A549 (cell line): ENCODE measurements at regions not wholly inside any gene's neighbourhood (a gene's known extent, or its start where the extent isn't known, plus 50 kb on each side); places are given as distances from the start of the nearest gene placed in this dataset.

Experiments used
- ATAC-seq, 2 experiments: fragments of 200-7000 bp in 1 of 2; fragments of >200 bp in 1 of 2; cut with Nextera tagmentation in 1 of 2; cut with Tn5 transposase in 1 of 2; 3 replicates each; pipeline versions ENCODE4 v1.8.0 to v1.9.1; 2018 to 2020; ENCODE audit warnings: mild to moderate bottlenecking in 1 of 2, moderate library complexity in 1 of 2
- CTCF ChIA-PET: fragments of 300-600 bp; sonication (Branson Sonifier 250); formaldehyde crosslinking; extraction: SDS; loops from one replicate; lab custom pipeline; 2021; ENCODE audit warnings: antibody characterized with exemption, inconsistent platforms; lab: Yijun Ruan, JAX
- POLR2A ChIA-PET: fragments of 350-600 bp; formaldehyde crosslinking; extraction: SDS; loops from one replicate; lab custom pipeline; 2021; ENCODE audit warnings: antibody characterized with exemption, inconsistent platforms; lab: Yijun Ruan, JAX
- DNase-seq, 2 experiments: peaks; one replicate each; pipeline versions ENCODE4 v3.0.0 to v3.0.0-alpha.2; 2011 to 2016; ENCODE audit warnings: low read depth in 1 of 2, low spot score in 1 of 2
- FAIRE-seq: peaks from 2 replicates; lab custom pipeline; 2011; peaks lifted over from hg19 to GRCh38; lab: Jason Lieb, UNC
- H3K27ac ChIP-seq, 2 experiments: fragments of >200 bp; sonication (Bioruptor Twin); formaldehyde crosslinking; 3 replicates each; pipeline ENCODE4 v1.5.1; 2016 to 2017
- H3K4me1 ChIP-seq: fragments of >200 bp; sonication (Bioruptor Twin); formaldehyde crosslinking; 3 replicates; pipeline ENCODE4 v1.6.1; 2016
- H3K4me2 ChIP-seq: fragments of >200 bp; sonication (Bioruptor Twin); formaldehyde crosslinking; 3 replicates; pipeline ENCODE4 v1.6.1; 2016
- H3K4me3 ChIP-seq: fragments of >200 bp; sonication (Bioruptor Twin); formaldehyde crosslinking; 3 replicates; pipeline ENCODE4 v1.5.1; 2016
- H3K9me3 ChIP-seq: fragments of >200 bp; sonication (Bioruptor Twin); formaldehyde crosslinking; 3 replicates; pipeline ENCODE4 v1.6.1; 2016
- ATOH8 ChIP-seq: fragments of 250-450 bp; sonication (Bioruptor Pico); IDR thresholded peaks from 2 replicates; pipeline ENCODE4 v1.5.0; 2020; ENCODE audit warnings: low read depth, mild to moderate bottlenecking, moderate library complexity
- CHD4 ChIP-seq: fragments of 200-600 bp; sonication (generic); IDR thresholded peaks from 2 replicates; pipeline ENCODE4 v1.6.1; 2016; ENCODE audit warnings: antibody characterized with exemption, mild to moderate bottlenecking, borderline replicate concordance
- E2F6 ChIP-seq: IDR thresholded peaks from 2 replicates; pipeline ENCODE4 v1.6.1; 2012; ENCODE audit warnings: low read depth, borderline replicate concordance
- EHF ChIP-seq: fragments of 250-450 bp; sonication (Bioruptor Pico); IDR thresholded peaks from 2 replicates; pipeline ENCODE4 v1.5.0; 2020; ENCODE audit warnings: mild to moderate bottlenecking
- ESRRA ChIP-seq: fragments of 150-350 bp; IDR thresholded peaks from 2 replicates; pipeline ENCODE4 v1.6.1; 2014; ENCODE audit warnings: mild to moderate bottlenecking, low read length, borderline replicate concordance
- GATA3 ChIP-seq: IDR thresholded peaks from 2 replicates; pipeline ENCODE4 v1.6.1; 2012; ENCODE audit warnings: borderline replicate concordance
- HES2 ChIP-seq: fragments of >200 bp; sonication (Bioruptor Twin); formaldehyde crosslinking; IDR thresholded peaks from 2 replicates; pipeline ENCODE4 v1.6.1; 2016
- HEYL ChIP-seq: fragments of 250-450 bp; sonication (Bioruptor Pico); IDR thresholded peaks from 2 replicates; pipeline ENCODE4 v1.8.0; 2021; ENCODE audit warnings: mild to moderate bottlenecking, moderate library complexity
- HOXB13 ChIP-seq: fragments of 250-450 bp; sonication (Bioruptor Pico); IDR thresholded peaks from 2 replicates; pipeline ENCODE4 v1.5.0; 2020; ENCODE audit warnings: low read depth, mild to moderate bottlenecking, moderate library complexity
- HOXB5 ChIP-seq: fragments of 250-450 bp; sonication (Bioruptor Pico); IDR thresholded peaks from 2 replicates; pipeline ENCODE4 v1.5.0; 2020; ENCODE audit warnings: mild to moderate bottlenecking, moderate library complexity
- JUNB ChIP-seq: fragments of >200 bp; sonication (Bioruptor Twin); formaldehyde crosslinking; IDR thresholded peaks from 2 replicates; pipeline ENCODE4 v1.6.1; 2016
- KDM5A ChIP-seq: fragments of 200-600 bp; sonication (generic); IDR thresholded peaks from 2 replicates; pipeline ENCODE4 v1.6.1; 2016; ENCODE audit warnings: antibody characterized with exemption, mild to moderate bottlenecking
- MAZ ChIP-seq: fragments of 150-350 bp; IDR thresholded peaks from 2 replicates; pipeline ENCODE4 v1.6.1; 2014; ENCODE audit warnings: antibody characterized with exemption, low read depth, low read length, borderline replicate concordance
- MYC ChIP-seq: IDR thresholded peaks from 2 replicates; pipeline ENCODE4 v1.6.1; 2012; ENCODE audit warnings: mild to moderate bottlenecking, inconsistent platforms, low read length, improper control_type of control experiment, borderline replicate concordance
- RAD21 ChIP-seq, 2 experiments: fragments of >200 bp in 1 of 2; sonication (Bioruptor Twin) in 1 of 2; formaldehyde crosslinking in 1 of 2; IDR thresholded peaks in 1 of 2; conservative IDR thresholded peaks in 1 of 2; 2 replicates in 1 of 2; 3 replicates in 1 of 2; pipeline ENCODE4 v1.6.1; 2012 to 2018; ENCODE audit warnings: inconsistent platforms in 1 of 2
- RCOR1 ChIP-seq: fragments of 150-350 bp; IDR thresholded peaks from 2 replicates; pipeline ENCODE4 v1.6.1; 2014; ENCODE audit warnings: antibody characterized with exemption, low read length, low read depth
- REST ChIP-seq: fragments of 200-600 bp; sonication (generic); IDR thresholded peaks from 2 replicates; pipeline ENCODE4 v1.6.1; 2016; ENCODE audit warnings: antibody characterized with exemption, mild to moderate bottlenecking, moderate library complexity
- SMC3 ChIP-seq: fragments of >200 bp; sonication (Bioruptor Twin); formaldehyde crosslinking; IDR thresholded peaks from 3 replicates; pipeline ENCODE4 v1.6.1; 2018; ENCODE audit warnings: inconsistent platforms
- SREBF2 ChIP-seq: fragments of 450-650 bp; IDR thresholded peaks from 2 replicates; pipeline ENCODE4 v1.6.1; 2014; ENCODE audit warnings: mild to moderate bottlenecking, moderate library complexity
- TFCP2L1 ChIP-seq: fragments of 250-450 bp; sonication (Bioruptor Pico); IDR thresholded peaks from 2 replicates; pipeline ENCODE4 v1.5.0; 2021; ENCODE audit warnings: mild to moderate bottlenecking
- TP53 ChIP-seq: fragments of 250-450 bp; sonication (Bioruptor Pico); IDR thresholded peaks from 2 replicates; pipeline ENCODE4 v1.5.0; 2021; ENCODE audit warnings: mild to moderate bottlenecking, moderate library complexity
- USF2 ChIP-seq: fragments of 450-650 bp; IDR thresholded peaks from 2 replicates; pipeline ENCODE4 v1.6.1; 2014; ENCODE audit warnings: antibody characterized with exemption
- ZC3H11A ChIP-seq: fragments of 450-650 bp; IDR thresholded peaks from 2 replicates; pipeline ENCODE4 v1.6.1; 2014; ENCODE audit warnings: antibody characterized with exemption, mild to moderate bottlenecking
- ZFP36 ChIP-seq: fragments of 450-650 bp; IDR thresholded peaks from 2 replicates; pipeline ENCODE4 v1.6.1; 2014; ENCODE audit warnings: borderline replicate concordance; ENCODE audit not compliant: partially characterized antibody
- ZNF302 ChIP-seq: fragments of 250-450 bp; sonication (Bioruptor Pico); IDR thresholded peaks from 2 replicates; pipeline ENCODE4 v1.9.0; 2021; ENCODE audit warnings: inconsistent platforms, mild to moderate bottlenecking, moderate library complexity
- WGBS: methylation state at CpG from one replicate; pipeline ENCODE4 v1.1.6; 2017; ENCODE audit errors: missing lambda C conversion rate; 5-methylcytosine and 5-hydroxymethylcytosine counted together

- H3K27ac ChIP-seq: peak overlapping the region; percentile 72 to 79; a peak in 4 of 6 replicates
- DNase-seq: no peak
- TF ChIP-seq CHD4 (no peak), HES2 (no peak), MYC (no peak), TFCP2L1 (CRISPR knock-in tag) (no peak), RAD21 (conservative IDR thresholded peaks at IDR 0.05 in 1 of 2, IDR thresholded peaks at IDR 0.05 in 1 of 2) (no peak), KDM5A (no peak), TP53 (CRISPR knock-in tag) (no peak), ATOH8 (CRISPR knock-in tag) (no peak)
- TF ChIP-seq, all 56 proteins: peak for 0
- peak overlapping the region; percentile 34; the same call in 1 of the 3 replicates for H3K4me2 ChIP-seq
- ChIA-PET POLR2A (no interaction called here), CTCF (interaction anchor here (1.1 to 2.2 kb wide), 6 partner anchors 9 to 211 kb away, joined by 3 to 7 read pairs (median 4); no protein-coding TSS in a partner anchor)
- ATAC-seq: peak in 1 of 2 experiments; percentile 54; a peak in 3 of 6 replicates
- H3K4me3 ChIP-seq: no peak overlapping the region
- H3K9me3 ChIP-seq: no peaks in the 10 kb centered on the region
- 98% methylated on average over 2 of the region's 2 CpGs for WGBS
- H3K4me1 ChIP-seq: peaks cover 22% of the 10 kb centered on the region
- FAIRE-seq: no peak
These were observed 111.7 kb downstream of the JCAD start for GRCh38 chr10:29947701-29948060.

GRCh38 chr10:29946953-29947700 is 112.3 kb downstream of the JCAD start:
- H3K4me1 ChIP-seq: peaks cover 22% of the 10 kb centered on the region
- FAIRE-seq (no peak), DNase-seq (peak in 1 of 2 experiments; percentile 17), ATAC-seq (peak; percentile 87 to 89)
- H3K4me3 ChIP-seq: no peak overlapping the region
- WGBS: 40% methylated on average over 7 of the region's 9 CpGs
- peak overlapping the region; percentile 34; the same call in 2 of the 3 replicates for H3K4me2 ChIP-seq
- TF ChIP-seq ZFP36: no peak
- no peak for TF ChIP-seq ATOH8 (CRISPR knock-in tag)
- no peak for TF ChIP-seq JUNB
- no peak for TF ChIP-seq HOXB13 (CRISPR knock-in tag)
- no peak for TF ChIP-seq ZNF302
- TF ChIP-seq ZC3H11A: no peak
- TF ChIP-seq TFCP2L1 (CRISPR knock-in tag): no peak
- TF ChIP-seq MAZ: no peak
- TF ChIP-seq GATA3: no peak
- TF ChIP-seq RCOR1: no peak
- no peak for TF ChIP-seq EHF (CRISPR knock-in tag)
- TF ChIP-seq USF2: no peak
- no peak for TF ChIP-seq REST
- no peak for TF ChIP-seq KDM5A
- no peak for TF ChIP-seq ESRRA
- TF ChIP-seq HOXB5: no peak
- no peak for TF ChIP-seq SMC3
- TF ChIP-seq SREBF2: no peak
- TF ChIP-seq HEYL (CRISPR knock-in tag): no peak
- TF ChIP-seq E2F6: no peak
- H3K27ac ChIP-seq: peak overlapping the region; percentile 72 to 79; a peak in 5 of 6 replicates
- POLR2A ChIA-PET: no interaction called here
- CTCF ChIA-PET: interaction anchor here (0.9 to 2.2 kb wide), 5 partner anchors 10 to 211 kb away, joined by 3 to 7 read pairs (median 3); no protein-coding TSS in a partner anchor
- H3K9me3 ChIP-seq: no peaks in the 10 kb centered on the region
